ENCODE measurements at regions not wholly inside any gene's neighbourhood (a gene's known extent, or its start where the extent isn't known, plus 50 kb on each side); places are given as distances from the start of the nearest gene placed in this dataset.

DNA sequence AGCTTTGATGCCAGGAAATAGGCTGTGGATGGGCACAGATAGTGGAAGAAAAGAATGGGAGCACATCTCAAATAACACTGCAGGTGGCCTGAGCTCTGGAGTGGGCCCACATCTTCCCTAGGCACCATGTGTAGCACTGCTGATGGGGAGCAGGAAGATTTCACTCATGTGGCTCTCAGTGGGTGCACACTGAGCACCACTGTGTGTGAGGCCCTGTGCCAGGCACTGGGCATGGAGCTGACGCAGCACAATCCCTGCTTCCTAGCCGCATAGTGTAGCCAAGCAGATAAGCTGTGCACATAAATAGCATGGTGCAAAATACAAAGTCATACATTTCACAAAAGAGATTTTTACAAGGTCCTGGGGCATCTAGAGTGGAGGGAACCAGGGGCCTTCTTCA lies 101.6 kb downstream of the MOBP start:
- TF ChIP-seq, protein P1, sequence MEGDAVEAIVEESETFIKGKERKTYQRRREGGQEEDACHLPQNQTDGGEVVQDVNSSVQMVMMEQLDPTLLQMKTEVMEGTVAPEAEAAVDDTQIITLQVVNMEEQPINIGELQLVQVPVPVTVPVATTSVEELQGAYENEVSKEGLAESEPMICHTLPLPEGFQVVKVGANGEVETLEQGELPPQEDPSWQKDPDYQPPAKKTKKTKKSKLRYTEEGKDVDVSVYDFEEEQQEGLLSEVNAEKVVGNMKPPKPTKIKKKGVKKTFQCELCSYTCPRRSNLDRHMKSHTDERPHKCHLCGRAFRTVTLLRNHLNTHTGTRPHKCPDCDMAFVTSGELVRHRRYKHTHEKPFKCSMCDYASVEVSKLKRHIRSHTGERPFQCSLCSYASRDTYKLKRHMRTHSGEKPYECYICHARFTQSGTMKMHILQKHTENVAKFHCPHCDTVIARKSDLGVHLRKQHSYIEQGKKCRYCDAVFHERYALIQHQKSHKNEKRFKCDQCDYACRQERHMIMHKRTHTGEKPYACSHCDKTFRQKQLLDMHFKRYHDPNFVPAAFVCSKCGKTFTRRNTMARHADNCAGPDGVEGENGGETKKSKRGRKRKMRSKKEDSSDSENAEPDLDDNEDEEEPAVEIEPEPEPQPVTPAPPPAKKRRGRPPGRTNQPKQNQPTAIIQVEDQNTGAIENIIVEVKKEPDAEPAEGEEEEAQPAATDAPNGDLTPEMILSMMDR (IDR thresholded peaks at IDR 0.05; ENCODE audit: insufficient read depth, low read depth, low read length): no peak
- no peak for TF ChIP-seq EZH2 (IDR thresholded peaks at IDR 0.05; ENCODE audit: insufficient read depth, low read length)

All from astrocyte (in vitro differentiated cells and primary cell).